Large intestine (tissue), 3 donors: ENCODE measurements at regions not wholly inside any gene's neighbourhood (a gene's known extent, or its start where the extent isn't known, plus 50 kb on each side); places are given as distances from the start of the nearest gene placed in this dataset.

Experiments used
- DNase-seq, 2 donors: peaks; one replicate each; pipeline versions ENCODE4 v3.0.0 to v3.0.0-alpha.2; 2013
- H3K27ac ChIP-seq: one replicate; pipeline ENCODE4 v1.5.1; 2013; ENCODE audit warnings: low read length
- H3K27me3 ChIP-seq: 2 replicates; pipeline ENCODE4 v1.6.1; 2013; ENCODE audit warnings: low read length; ENCODE audit not compliant: control insufficient read depth, insufficient read depth
- H3K36me3 ChIP-seq: 2 replicates; pipeline ENCODE4 v1.6.1; 2013; ENCODE audit warnings: low read length; ENCODE audit not compliant: control insufficient read depth, insufficient read depth
- H3K4me1 ChIP-seq: one replicate; pipeline ENCODE4 v1.6.1; 2013; ENCODE audit warnings: low read length; ENCODE audit not compliant: control insufficient read depth, insufficient read depth
- H3K4me3 ChIP-seq: one replicate; pipeline ENCODE4 v1.5.1; 2013; ENCODE audit warnings: low read length
- H3K9me3 ChIP-seq: one replicate; pipeline ENCODE4 v1.6.1; 2013; ENCODE audit warnings: mild to moderate bottlenecking, low read depth, low read length, moderate library complexity; ENCODE audit not compliant: control insufficient read depth
- WGBS: methylation state at CpG from one replicate; pipeline ENCODE4 v1.1.5; 2013; ENCODE audit warnings: low lambda C conversion rate; ENCODE audit not compliant: insufficient coverage; 5-methylcytosine and 5-hydroxymethylcytosine counted together

DNA sequence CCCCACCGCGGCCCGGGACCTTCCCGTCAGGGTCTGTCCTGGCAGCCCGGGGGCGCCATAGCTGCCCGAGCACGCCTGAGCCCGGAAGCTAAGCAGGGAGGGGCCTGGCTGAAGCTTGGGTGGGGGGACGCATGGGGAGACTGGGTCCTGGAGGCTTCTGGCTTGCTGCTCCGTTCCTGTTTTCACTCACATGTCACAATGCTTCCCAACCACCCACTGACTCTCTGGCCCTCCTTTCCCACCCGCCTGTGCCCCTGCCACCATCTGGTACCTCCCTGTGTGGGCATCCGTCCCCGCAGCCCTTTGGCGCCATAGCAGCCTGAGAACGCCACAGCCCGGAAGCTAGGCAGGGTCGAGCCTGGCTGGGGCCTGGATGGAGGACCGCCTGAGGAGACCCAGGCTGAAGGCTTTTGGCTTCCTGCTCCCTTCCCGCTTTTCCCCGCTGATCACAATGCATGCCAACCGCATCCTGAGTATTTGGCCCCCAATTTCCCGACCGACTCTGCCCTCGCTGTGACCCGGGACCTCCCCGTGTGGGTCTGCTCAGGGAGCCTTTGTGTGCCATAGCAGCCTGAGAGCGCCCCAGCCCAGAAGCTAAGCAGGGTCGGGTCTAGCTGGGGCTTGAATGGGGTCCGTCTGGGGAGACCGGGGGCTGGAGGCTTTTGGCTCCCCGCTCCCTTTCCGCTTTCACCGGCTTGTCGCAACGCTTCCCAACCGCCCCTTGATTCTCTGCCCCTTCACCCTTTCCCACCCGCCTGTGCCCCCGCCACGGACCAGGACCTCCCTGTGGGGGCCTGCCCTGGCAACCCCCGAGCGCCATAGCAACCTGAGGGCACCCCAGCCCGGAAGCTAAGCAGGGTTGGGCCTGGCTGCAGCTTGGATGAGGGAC, 2290.1 kb downstream of the TP53TG3F start:
- H3K27ac ChIP-seq: no peak overlapping the region
- H3K4me3 ChIP-seq: no peak overlapping the region
- WGBS: no CpG with 5 or more reads among the region's 43 CpGs
- no peaks in the 10 kb centered on the region for H3K36me3 ChIP-seq
- no peak for DNase-seq
- peaks cover 71% of the 10 kb centered on the region for H3K9me3 ChIP-seq
- H3K27me3 ChIP-seq: no peaks in the 10 kb centered on the region
- no peaks in the 10 kb centered on the region for H3K4me1 ChIP-seq

DNA sequence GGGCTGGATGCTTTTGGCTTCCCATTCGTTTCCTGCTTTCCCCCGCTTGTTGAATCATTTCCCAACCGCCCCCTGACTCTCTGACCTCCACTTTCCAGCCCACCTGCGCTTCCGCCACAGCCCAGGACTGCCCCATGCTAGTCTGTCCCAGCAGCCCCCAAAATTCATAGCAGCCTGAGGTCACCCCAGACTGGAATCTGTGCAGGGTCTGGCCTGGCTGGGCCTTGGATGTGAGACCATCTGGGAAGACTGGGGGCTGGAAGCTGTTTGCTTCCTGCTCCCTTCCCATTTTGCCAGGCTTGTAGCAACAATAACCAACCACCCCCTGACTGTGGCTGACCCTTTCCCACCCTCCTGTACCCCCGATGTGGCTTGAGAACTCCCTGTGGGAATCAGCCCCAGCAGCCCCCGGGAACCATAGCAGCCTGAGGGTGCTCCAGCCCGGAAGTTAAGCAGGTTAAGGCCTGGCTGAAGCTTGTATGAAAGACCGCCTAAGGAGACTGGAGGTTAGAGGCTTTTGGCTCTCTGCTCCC, 2290.8 kb downstream of the TP53TG3F start:
- Histone ChIP-seq H3K4me3 (no peak overlapping the region), H3K36me3 (no peaks in the 10 kb centered on the region), H3K4me1 (no peaks in the 10 kb centered on the region), H3K9me3 (peaks cover 74% of the 10 kb centered on the region), H3K27ac (no peak overlapping the region), H3K27me3 (no peaks in the 10 kb centered on the region)
- WGBS: no CpG with 5 or more reads among the region's 9 CpGs
- DNase-seq: no peak

DNA sequence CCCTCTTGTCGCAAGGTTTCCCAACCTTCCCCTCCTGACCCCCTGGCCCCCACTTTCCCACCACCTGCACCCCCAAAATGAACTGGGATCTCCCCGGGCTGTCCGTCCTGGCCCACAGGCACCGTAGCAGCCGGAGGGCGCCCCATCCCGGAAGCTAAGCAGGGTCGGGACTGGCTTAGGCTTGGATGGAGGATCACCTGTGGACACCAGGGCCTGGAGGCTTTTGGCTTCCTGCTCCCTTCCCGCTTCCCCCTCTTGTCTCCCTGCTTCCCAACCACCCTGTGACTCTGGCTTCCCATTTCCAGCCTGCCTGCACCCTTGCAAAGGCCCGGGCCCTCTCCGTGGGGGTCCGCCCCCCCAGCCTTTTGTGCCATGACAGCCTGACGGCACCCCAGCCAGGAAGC, 2291.3 kb downstream of the TP53TG3F start:
- DNase-seq: no peak
- Histone ChIP-seq H3K9me3 (peaks cover 75% of the 10 kb centered on the region), H3K4me1 (no peaks in the 10 kb centered on the region), H3K4me3 (no peak overlapping the region), H3K27me3 (no peaks in the 10 kb centered on the region), H3K36me3 (no peaks in the 10 kb centered on the region), H3K27ac (no peak overlapping the region)
- WGBS: 71% methylated on average over 1 of the region's 13 CpGs

DNA sequence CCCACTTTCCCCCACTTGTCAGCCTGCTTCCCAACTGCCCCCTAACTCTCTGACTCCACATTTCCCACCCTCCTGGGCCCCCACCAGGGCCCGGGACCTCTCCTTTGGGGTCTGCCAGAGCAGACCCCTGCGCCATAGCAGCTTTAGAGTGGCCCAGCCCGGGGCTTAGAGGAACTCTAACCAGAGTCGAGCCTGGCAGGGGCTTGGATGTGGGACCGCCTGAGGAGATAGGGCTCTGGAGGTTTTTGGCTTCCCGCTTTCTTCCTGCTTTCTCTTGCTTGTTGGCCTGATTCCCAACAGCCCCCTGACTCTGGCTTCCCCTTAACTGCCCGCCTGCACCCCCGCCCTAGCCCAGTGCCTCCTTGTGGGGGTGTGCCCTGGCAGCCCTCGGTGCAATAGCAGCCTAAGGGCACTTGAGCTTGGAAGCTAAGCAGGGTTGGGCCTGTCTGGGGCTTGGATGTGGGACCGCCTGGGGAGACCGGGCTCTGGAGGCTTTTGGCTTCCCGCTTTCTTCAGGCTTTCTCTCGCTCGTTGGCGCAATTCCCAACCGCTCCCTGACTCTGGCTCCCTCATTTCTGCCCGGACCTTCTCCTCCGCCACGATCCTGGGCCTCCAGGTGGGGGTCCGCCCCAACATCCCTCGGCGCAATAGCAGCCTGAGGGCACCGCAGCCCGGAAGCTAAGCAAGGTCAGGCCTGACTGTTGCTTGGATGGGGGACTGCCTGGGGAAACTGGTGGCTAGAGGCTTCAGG, 2292.0 kb downstream of the TP53TG3F start:
- Histone ChIP-seq H3K4me1 (no peaks in the 10 kb centered on the region), H3K27ac (no peak overlapping the region), H3K9me3 (peaks cover 70% of the 10 kb centered on the region), H3K36me3 (no peaks in the 10 kb centered on the region), H3K27me3 (no peaks in the 10 kb centered on the region), H3K4me3 (no peak overlapping the region)
- no peak for DNase-seq
- WGBS: 100% methylated on average over 2 of the region's 24 CpGs

DNA sequence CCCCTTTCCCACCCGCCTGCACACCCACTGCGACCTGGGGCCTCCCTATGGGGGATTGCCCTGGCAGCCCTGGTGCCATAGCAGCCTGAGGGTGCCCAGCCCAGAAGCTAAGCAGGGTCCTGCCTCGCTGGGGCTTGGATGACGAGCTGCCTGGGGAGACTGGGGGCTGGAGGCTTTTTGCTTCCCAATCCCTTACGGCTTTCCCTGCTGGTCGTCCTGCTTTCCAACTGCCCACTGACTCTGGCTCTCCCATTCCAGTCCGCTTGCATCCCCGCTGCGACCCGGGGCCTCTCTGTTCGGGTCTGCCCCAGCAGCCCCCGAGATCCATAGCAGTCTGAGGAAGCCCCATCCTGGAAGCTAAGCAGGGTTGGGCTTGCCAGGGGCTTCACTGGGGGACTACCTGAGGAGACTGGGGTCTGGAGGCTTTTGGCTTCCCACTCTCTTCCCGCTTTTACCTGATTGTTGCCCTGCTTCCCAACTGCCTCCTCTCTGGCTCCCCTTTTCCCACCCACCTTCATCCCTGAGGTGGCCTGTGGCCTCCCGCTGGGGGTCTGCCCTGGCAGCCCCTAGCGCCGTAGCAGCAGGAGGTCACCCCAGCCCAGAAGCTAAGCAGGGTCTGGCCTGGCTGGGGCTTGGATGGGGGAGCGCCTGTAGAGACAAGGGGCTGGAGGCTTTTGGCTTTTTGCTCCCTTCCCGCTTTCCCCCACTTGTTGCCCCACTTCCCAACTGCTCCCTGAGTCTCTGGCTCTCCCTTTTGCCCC, 2292.8 kb downstream of the TP53TG3F start:
- no peaks in the 10 kb centered on the region for H3K36me3 ChIP-seq
- no peaks in the 10 kb centered on the region for H3K27me3 ChIP-seq
- peaks cover 62% of the 10 kb centered on the region for H3K9me3 ChIP-seq
- H3K4me1 ChIP-seq: no peaks in the 10 kb centered on the region
- H3K27ac ChIP-seq: no peak overlapping the region
- no peak for DNase-seq
- WGBS: no CpG with 5 or more reads among the region's 18 CpGs
- no peak overlapping the region for H3K4me3 ChIP-seq

DNA sequence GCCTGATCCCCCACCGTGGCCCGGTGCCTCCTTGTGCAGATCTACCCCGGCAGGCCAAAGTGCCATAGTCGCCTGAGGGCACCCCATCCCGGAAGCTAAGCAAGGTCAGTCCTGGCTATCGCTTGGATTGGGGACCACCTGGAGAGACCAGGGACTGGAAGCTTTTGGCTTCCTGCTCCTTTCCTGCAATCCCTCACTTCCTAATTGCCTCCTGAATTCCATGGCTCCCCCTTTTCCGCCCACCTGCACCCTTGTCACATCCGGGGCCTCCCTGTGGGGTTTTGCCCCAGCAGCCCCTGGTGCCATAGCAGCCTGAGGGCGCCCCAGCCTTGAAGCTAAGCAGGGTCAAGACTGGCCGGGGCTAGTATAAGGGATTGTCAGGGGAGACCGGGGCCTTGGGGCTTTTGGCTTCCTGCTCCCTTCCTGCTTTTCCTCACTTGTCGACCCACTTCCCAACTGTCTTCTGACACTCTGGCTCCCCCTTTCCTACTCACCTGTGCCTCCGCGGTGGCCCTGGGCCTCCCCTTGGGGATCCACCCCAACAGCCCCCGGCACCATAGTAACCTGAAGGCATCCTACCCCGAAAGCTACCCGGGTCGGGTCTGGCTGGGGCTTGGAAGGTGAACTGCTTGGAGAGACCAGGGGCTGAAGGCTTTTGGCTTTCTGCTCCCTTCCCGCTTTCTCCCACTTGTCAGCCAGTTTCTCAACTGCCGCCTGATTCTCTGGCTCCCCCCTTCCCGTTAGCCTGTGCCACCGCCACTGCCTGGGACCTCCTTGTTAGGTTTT, 2293.6 kb downstream of the TP53TG3F start:
- 100% methylated on average over 1 of the region's 22 CpGs for WGBS
- no peak overlapping the region for H3K27ac ChIP-seq
- no peaks in the 10 kb centered on the region for H3K27me3 ChIP-seq
- H3K4me1 ChIP-seq: no peaks in the 10 kb centered on the region
- H3K9me3 ChIP-seq: peaks cover 55% of the 10 kb centered on the region
- no peak overlapping the region for H3K4me3 ChIP-seq
- no peak for DNase-seq
- H3K36me3 ChIP-seq: no peaks in the 10 kb centered on the region

DNA sequence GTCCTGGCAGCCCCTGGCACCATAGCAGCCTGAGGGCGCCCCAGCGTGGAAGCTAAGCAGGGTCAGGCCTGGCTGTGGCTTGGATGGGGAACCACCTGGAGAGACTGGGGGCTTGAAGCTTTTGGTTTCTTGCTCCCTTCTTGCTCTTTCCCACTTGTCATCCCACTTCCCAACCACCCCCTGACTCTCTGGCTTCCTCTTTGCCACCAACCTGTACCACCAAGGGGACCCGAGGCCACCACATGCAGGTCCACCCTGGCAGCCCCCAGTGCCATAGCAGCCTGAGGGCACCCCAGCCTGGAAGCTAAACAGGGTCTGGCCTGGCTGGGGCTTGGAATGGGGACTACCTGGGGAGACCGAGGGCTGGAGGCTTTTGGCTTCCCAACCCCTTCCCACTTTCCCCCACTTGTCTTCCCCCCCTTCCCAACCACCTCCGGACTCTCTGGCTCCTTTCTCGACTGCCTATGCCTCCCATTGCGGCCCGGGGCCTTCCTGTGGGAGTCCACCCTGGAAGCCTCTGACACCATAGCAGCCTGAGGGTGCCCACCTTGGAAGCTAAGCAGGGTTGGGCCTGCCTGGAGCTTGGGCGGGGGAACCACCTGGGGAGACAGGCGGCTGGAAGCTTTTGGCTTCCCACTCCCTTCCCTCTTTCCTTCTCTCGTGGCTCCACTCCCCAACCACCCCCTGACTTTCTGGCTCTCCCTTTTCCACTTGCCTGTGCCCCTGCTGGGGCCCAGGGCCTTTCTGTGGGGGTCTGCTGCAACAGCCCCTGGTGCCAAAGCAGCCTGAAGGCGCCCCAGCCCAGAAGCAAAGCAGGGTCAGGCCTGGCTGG, 2294.4 kb downstream of the TP53TG3F start:
- Histone ChIP-seq H3K4me1 (no peaks in the 10 kb centered on the region), H3K36me3 (no peaks in the 10 kb centered on the region), H3K27ac (no peak overlapping the region), H3K27me3 (no peaks in the 10 kb centered on the region), H3K9me3 (peaks cover 52% of the 10 kb centered on the region), H3K4me3 (no peak overlapping the region)
- WGBS: no CpG with 5 or more reads among the region's 12 CpGs
- DNase-seq: no peak

DNA sequence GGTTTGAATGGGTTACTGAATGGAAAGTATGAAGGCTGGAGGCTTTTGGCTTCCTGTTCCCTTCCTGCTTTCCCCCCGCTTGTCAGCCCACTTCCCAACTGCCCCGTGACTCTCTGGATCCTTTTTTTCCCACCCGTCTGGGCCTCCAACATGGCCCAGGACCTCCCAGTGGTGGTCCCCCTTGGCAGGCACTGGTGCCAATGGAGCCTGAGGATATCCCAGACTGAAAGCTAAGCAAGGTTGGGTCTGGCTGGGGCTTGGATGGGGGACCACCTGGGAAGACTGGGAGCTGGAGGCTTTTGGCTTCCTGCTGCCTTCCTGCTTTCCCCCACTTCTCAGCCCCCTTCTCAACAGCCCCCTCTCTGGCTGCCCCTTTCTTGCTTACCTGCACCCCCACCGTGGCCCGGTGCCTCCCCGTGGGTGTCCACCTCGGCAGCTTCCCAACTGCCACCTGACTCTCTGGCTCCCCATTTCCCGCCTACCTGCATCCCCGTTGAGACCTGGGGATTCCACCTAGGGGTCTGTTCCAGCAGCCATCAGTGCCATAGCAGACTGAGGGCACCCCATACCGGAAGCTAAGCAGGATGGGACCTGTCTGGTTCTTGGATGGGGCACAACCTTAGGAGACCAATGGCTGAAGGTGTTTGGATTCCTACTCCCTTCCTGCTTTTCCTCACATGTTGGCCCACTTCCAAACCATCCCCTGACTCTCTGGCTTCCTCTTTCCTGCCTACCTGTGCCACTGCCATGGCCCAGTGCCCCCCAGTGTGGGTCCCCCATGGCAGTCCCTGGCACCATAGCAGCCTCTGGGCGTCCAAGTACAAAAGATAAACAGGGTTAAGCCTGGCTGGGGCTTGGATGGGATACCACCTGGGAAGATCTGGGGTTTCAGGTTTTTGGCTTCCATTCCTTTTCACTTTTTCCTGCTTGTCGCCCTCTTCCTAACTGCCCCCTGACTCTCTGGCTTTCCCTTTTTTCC, 2295.3 kb downstream of the TP53TG3F start:
- H3K27me3 ChIP-seq: no peaks in the 10 kb centered on the region
- H3K27ac ChIP-seq: no peak overlapping the region
- no peak for DNase-seq
- peaks cover 42% of the 10 kb centered on the region for H3K9me3 ChIP-seq
- H3K4me3 ChIP-seq: no peak overlapping the region
- H3K4me1 ChIP-seq: no peaks in the 10 kb centered on the region
- no peaks in the 10 kb centered on the region for H3K36me3 ChIP-seq
- 60% methylated on average over 1 of the region's 12 CpGs for WGBS
